Activated CD4-positive, alpha-beta T cell treated with anti-CD3 and anti-CD28 coated beads, Interleukin-2, amount 50 U/mL, for 48 hours (primary cell): ENCODE measurements at regions not wholly inside any gene's neighbourhood (a gene's known extent, or its start where the extent isn't known, plus 50 kb on each side); places are given as distances from the start of the nearest gene placed in this dataset.

Experiments used
- DNase-seq, 2 experiments: peaks; one replicate each; pipeline ENCODE4 v3.0.0-alpha.2; 2020

- DNase-seq, result no peak
Measured at GRCh38 chr5:147169901-147170300, 64.9 kb upstream of the STK32A start.

GRCh38 chr5:147170603-147171002 lies 64.2 kb upstream of the STK32A start:
- DNase-seq, result no peak

- no peak for DNase-seq
Measured at GRCh38 chr5:147174671-147175265, 60.1 kb upstream of the STK32A start.

GRCh38 chr5:147175516-147176097 lies 59.2 kb upstream of the STK32A start:
- no peak for DNase-seq

- no peak for DNase-seq
Measured at GRCh38 chr5:147176422-147176821, 58.4 kb upstream of the STK32A start.

- DNase-seq, result no peak
Measured at GRCh38 chr5:147177125-147177840, 57.5 kb upstream of the STK32A start.

GRCh38 chr5:147179562-147180147 lies 55.2 kb upstream of the STK32A start:
- DNase-seq, result no peak

GRCh38 chr5:147180751-147181150 lies 54.1 kb upstream of the STK32A start:
- no peak for DNase-seq
